ENCODE measurements at regions not wholly inside any gene's neighbourhood (a gene's known extent, or its start where the extent isn't known, plus 50 kb on each side); places are given as distances from the start of the nearest gene placed in this dataset.
"Not testable (repeated sequence)": the region's sequence is repeated elsewhere in the genome, so short reads cannot be mapped to it uniquely, and the experiment has no call there.

DNA sequence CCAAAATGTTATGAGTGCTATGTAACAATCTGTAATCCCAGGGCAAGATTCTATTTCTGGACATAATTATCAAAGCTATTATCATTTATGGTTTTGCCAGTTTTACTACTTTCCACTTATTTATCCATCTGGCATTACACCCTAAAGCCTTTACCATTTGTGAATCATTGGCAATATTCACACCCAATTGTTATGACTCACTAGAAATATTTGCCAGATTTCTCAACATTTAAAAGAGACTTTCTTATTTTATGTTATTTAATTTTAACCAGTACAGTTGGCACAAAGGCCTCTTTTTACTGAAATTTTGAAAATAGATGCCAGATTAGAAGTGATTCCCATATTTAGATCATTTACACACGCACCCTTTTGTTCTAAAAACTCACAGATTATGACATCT, 242.7 kb upstream of the WDFY3 start:
- Mint-ChIP-seq H3K4me3 (ENCODE audit: unreplicated experiment) (no peak overlapping the region), H3K9me3 (ENCODE audit: unreplicated experiment) (no peaks in the 10 kb centered on the region), H3K36me3 (ENCODE audit: low read depth, unreplicated experiment) (no peaks in the 10 kb centered on the region), H3K27ac (ENCODE audit: unreplicated experiment) (no peak overlapping the region), H3K27me3 (ENCODE audit: low read depth, unreplicated experiment) (no peaks in the 10 kb centered on the region), H3K4me1 (ENCODE audit: low read depth, unreplicated experiment) (no peaks in the 10 kb centered on the region)
- Histone ChIP-seq H3K36me3 (ENCODE audit: insufficient read depth, low read length) (no peaks in the 10 kb centered on the region), H3K9me3 (ENCODE audit: insufficient read depth, low read depth, low read length) (no peaks in the 10 kb centered on the region), H3K4me3 (ENCODE audit: insufficient read depth, low read depth, low read length) (no peak overlapping the region), H3K4me2 (ENCODE audit: low read length) (no peak overlapping the region), H3K4me1 (ENCODE audit: insufficient read depth, low read length) (no peaks in the 10 kb centered on the region), H3K9ac (ENCODE audit: low read length) (no peak overlapping the region), H3K79me2 (ENCODE audit: insufficient read depth, low read length) (no peaks in the 10 kb centered on the region), H2AFZ (ENCODE audit: low read depth, low read length) (no peak overlapping the region), H3K27ac (ENCODE audit: low read depth, low read length) (no peak overlapping the region), H3K27me3 (ENCODE audit: insufficient read depth, low read length) (no peaks in the 10 kb centered on the region), H4K20me1 (ENCODE audit: insufficient read depth, low read length) (no peaks in the 10 kb centered on the region)
- DNase-seq (ENCODE audit: low read depth) (no peak), FAIRE-seq (no peak)
- TF ChIP-seq, protein P1, sequence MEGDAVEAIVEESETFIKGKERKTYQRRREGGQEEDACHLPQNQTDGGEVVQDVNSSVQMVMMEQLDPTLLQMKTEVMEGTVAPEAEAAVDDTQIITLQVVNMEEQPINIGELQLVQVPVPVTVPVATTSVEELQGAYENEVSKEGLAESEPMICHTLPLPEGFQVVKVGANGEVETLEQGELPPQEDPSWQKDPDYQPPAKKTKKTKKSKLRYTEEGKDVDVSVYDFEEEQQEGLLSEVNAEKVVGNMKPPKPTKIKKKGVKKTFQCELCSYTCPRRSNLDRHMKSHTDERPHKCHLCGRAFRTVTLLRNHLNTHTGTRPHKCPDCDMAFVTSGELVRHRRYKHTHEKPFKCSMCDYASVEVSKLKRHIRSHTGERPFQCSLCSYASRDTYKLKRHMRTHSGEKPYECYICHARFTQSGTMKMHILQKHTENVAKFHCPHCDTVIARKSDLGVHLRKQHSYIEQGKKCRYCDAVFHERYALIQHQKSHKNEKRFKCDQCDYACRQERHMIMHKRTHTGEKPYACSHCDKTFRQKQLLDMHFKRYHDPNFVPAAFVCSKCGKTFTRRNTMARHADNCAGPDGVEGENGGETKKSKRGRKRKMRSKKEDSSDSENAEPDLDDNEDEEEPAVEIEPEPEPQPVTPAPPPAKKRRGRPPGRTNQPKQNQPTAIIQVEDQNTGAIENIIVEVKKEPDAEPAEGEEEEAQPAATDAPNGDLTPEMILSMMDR (IDR thresholded peaks at IDR 0.05; ENCODE audit: insufficient read depth, low read depth, low read length): no peak
- no peak for TF ChIP-seq EZH2 (IDR thresholded peaks at IDR 0.05; ENCODE audit: insufficient read depth, low read length)

GRCh38 chr4:85210353-85210752, 243.9 kb upstream of the WDFY3 start:
- no peaks in the 10 kb centered on the region for H3K27me3 ChIP-seq (ENCODE audit: insufficient read depth, low read length)
- H3K79me2 ChIP-seq (ENCODE audit: insufficient read depth, low read length): no peaks in the 10 kb centered on the region
- H2AFZ ChIP-seq (ENCODE audit: low read depth, low read length): no peak overlapping the region
- no peak overlapping the region for H3K4me3 ChIP-seq (ENCODE audit: insufficient read depth, low read depth, low read length)
- H3K27me3 Mint-ChIP-seq (ENCODE audit: low read depth, unreplicated experiment): no peaks in the 10 kb centered on the region
- H3K9me3 ChIP-seq (ENCODE audit: insufficient read depth, low read depth, low read length): no peaks in the 10 kb centered on the region
- TF ChIP-seq EZH2 (IDR thresholded peaks at IDR 0.05; ENCODE audit: insufficient read depth, low read length): no peak
- TF ChIP-seq, protein P1 (IDR thresholded peaks at IDR 0.05; ENCODE audit: insufficient read depth, low read depth, low read length): no peak
- H3K36me3 Mint-ChIP-seq (ENCODE audit: low read depth, unreplicated experiment): no peaks in the 10 kb centered on the region
- H3K9me3 Mint-ChIP-seq (ENCODE audit: unreplicated experiment): peaks cover under 1% of the 10 kb centered on the region
- no peak overlapping the region for H3K27ac Mint-ChIP-seq (ENCODE audit: unreplicated experiment)
- FAIRE-seq: no peak
- H3K27ac ChIP-seq (ENCODE audit: low read depth, low read length): no peak overlapping the region
- no peak overlapping the region for H3K4me3 Mint-ChIP-seq (ENCODE audit: unreplicated experiment)
- DNase-seq (ENCODE audit: low read depth): no peak
- H3K36me3 ChIP-seq (ENCODE audit: insufficient read depth, low read length): no peaks in the 10 kb centered on the region
- H4K20me1 ChIP-seq (ENCODE audit: insufficient read depth, low read length): no peaks in the 10 kb centered on the region
- H3K9ac ChIP-seq (ENCODE audit: low read length): no peak overlapping the region
- H3K4me1 ChIP-seq (ENCODE audit: insufficient read depth, low read length): no peaks in the 10 kb centered on the region
- no peaks in the 10 kb centered on the region for H3K4me1 Mint-ChIP-seq (ENCODE audit: low read depth, unreplicated experiment)
- no peak overlapping the region for H3K4me2 ChIP-seq (ENCODE audit: low read length)

GRCh38 chr4:85216571-85216970, 250.1 kb upstream of the WDFY3 start:
- H2AFZ ChIP-seq (ENCODE audit: low read depth, low read length); H3K9me3 ChIP-seq (ENCODE audit: insufficient read depth, low read depth, low read length); H3K36me3 ChIP-seq (ENCODE audit: insufficient read depth, low read length); H3K4me3 ChIP-seq (ENCODE audit: insufficient read depth, low read depth, low read length); H4K20me1 ChIP-seq (ENCODE audit: insufficient read depth, low read length); FAIRE-seq; H3K36me3 Mint-ChIP-seq (ENCODE audit: low read depth, unreplicated experiment); H3K27me3 ChIP-seq (ENCODE audit: insufficient read depth, low read length); H3K79me2 ChIP-seq (ENCODE audit: insufficient read depth, low read length); H3K4me1 ChIP-seq (ENCODE audit: insufficient read depth, low read length); DNase-seq (ENCODE audit: low read depth); H3K4me2 ChIP-seq (ENCODE audit: low read length); H3K4me3 Mint-ChIP-seq (ENCODE audit: unreplicated experiment); H3K27me3 Mint-ChIP-seq (ENCODE audit: low read depth, unreplicated experiment); H3K4me1 Mint-ChIP-seq (ENCODE audit: low read depth, unreplicated experiment); H3K27ac ChIP-seq (ENCODE audit: low read depth, low read length); H3K27ac Mint-ChIP-seq (ENCODE audit: unreplicated experiment); H3K9ac ChIP-seq (ENCODE audit: low read length): not testable (repeated sequence)
- H3K9me3 Mint-ChIP-seq (ENCODE audit: unreplicated experiment): peaks cover 11% of the 10 kb centered on the region
